Hepatocyte (in vitro differentiated cells): ENCODE measurements at regions not wholly inside any gene's neighbourhood (a gene's known extent, or its start where the extent isn't known, plus 50 kb on each side); places are given as distances from the start of the nearest gene placed in this dataset.

ENCODE experiments used
- DNase-seq: peaks from one replicate; pipeline ENCODE4 v3.0.0-alpha.2; 2016; ENCODE audit warnings: low spot score
- H2AFZ ChIP-seq: fragments of 200-600 bp; sonication (generic); 2 replicates; pipeline ENCODE4 v1.6.0; 2016; ENCODE audit warnings: antibody characterized with exemption, mild to moderate bottlenecking
- H3K27ac ChIP-seq: fragments of 200-600 bp; sonication (generic); 2 replicates; pipeline ENCODE4 v1.5.1; 2016; ENCODE audit warnings: mild to moderate bottlenecking
- H3K27me3 ChIP-seq: fragments of 200-600 bp; sonication (generic); 2 replicates; pipeline ENCODE4 v1.6.1; 2016
- H3K36me3 ChIP-seq: fragments of 200-600 bp; sonication (generic); replicated peaks from 2 replicates; pipeline ENCODE4 v1.5.1; 2016; ENCODE audit warnings: low read depth; ENCODE audit not compliant: insufficient read depth
- H3K4me1 ChIP-seq: fragments of 200-600 bp; sonication (generic); 2 replicates; pipeline ENCODE4 v1.5.1; 2016; ENCODE audit warnings: mild to moderate bottlenecking, moderate library complexity; ENCODE audit not compliant: insufficient read depth
- H3K4me2 ChIP-seq: fragments of 200-600 bp; sonication (generic); 2 replicates; pipeline ENCODE4 v1.6.0; 2016
- H3K4me3 ChIP-seq: fragments of 200-600 bp; sonication (generic); 2 replicates; pipeline ENCODE4 v1.5.1; 2016; ENCODE audit warnings: mild to moderate bottlenecking
- H3K79me2 ChIP-seq: fragments of 200-600 bp; sonication (generic); 2 replicates; pipeline ENCODE4 v1.6.0; 2017; ENCODE audit warnings: mild to moderate bottlenecking
- H3K9me2 ChIP-seq: fragments of 200-600 bp; sonication (generic); replicated peaks from 2 replicates; pipeline ENCODE4 v1.6.0; 2017; ENCODE audit warnings: mild to moderate bottlenecking; ENCODE audit not compliant: insufficient read depth
- H3K9me3 ChIP-seq: fragments of 200-600 bp; sonication (generic); 2 replicates; pipeline ENCODE4 v1.5.1; 2016; ENCODE audit warnings: low read depth, mild to moderate bottlenecking
- H4K20me1 ChIP-seq: fragments of 200-600 bp; sonication (generic); 2 replicates; pipeline ENCODE4 v1.6.0; 2016; ENCODE audit warnings: mild to moderate bottlenecking; ENCODE audit not compliant: insufficient read depth, poor library complexity, severe bottlenecking
- CTCF ChIP-seq: fragments of 200-600 bp; sonication (generic); IDR thresholded peaks from 2 replicates; pipeline ENCODE4 v1.5.1; 2016; ENCODE audit warnings: antibody characterized with exemption, mild to moderate bottlenecking; ENCODE audit not compliant: poor library complexity
- EZH2 ChIP-seq: fragments of 200-600 bp; sonication (generic); IDR thresholded peaks from 2 replicates; pipeline ENCODE4 v1.6.1; 2016; ENCODE audit warnings: antibody characterized with exemption, mild to moderate bottlenecking, borderline replicate concordance
- EZH2phosphoT487 ChIP-seq: fragments of 200-600 bp; sonication (generic); IDR thresholded peaks from one replicate; pipeline ENCODE4 v1.6.1; 2018; ENCODE audit warnings: antibody characterized with exemption, mild to moderate bottlenecking, low read depth, moderate library complexity; ENCODE audit not compliant: unreplicated experiment, severe bottlenecking
- WGBS: methylation state at CpG from one replicate; pipeline ENCODE4 v1.1.6; 2016; ENCODE audit warnings: low lambda C conversion rate; ENCODE audit errors: missing lambda C conversion rate; 5-methylcytosine and 5-hydroxymethylcytosine counted together

GRCh38 chr20:11077226-11077625 lies 403.4 kb upstream of the JAG1 start:
- Histone ChIP-seq H3K4me3 (no peak overlapping the region), H3K9me2 (no peaks in the 10 kb centered on the region), H3K27ac (no peak overlapping the region), H3K36me3 (no peaks in the 10 kb centered on the region), H3K27me3 (no peaks in the 10 kb centered on the region), H2AFZ (no peak overlapping the region), H3K4me2 (no peak overlapping the region), H3K79me2 (no peaks in the 10 kb centered on the region), H3K9me3 (no peaks in the 10 kb centered on the region), H4K20me1 (no peaks in the 10 kb centered on the region), H3K4me1 (no peaks in the 10 kb centered on the region)
- TF ChIP-seq CTCF, result no peak
- TF ChIP-seq EZH2phosphoT487, result no peak
- no peak for TF ChIP-seq EZH2
- DNase-seq, result no peak
- WGBS, result 90% methylated on average over 2 of the region's 2 CpGs

GRCh38 chr20:11080010-11080409 lies 406.2 kb upstream of the JAG1 start:
- Histone ChIP-seq H3K9me3 (no peaks in the 10 kb centered on the region), H3K79me2 (no peaks in the 10 kb centered on the region), H3K27me3 (no peaks in the 10 kb centered on the region), H2AFZ (no peak overlapping the region), H3K4me1 (no peaks in the 10 kb centered on the region), H3K4me2 (no peak overlapping the region), H3K36me3 (no peaks in the 10 kb centered on the region), H4K20me1 (no peaks in the 10 kb centered on the region), H3K27ac (no peak overlapping the region), H3K9me2 (no peaks in the 10 kb centered on the region), H3K4me3 (no peak overlapping the region)
- no peak for DNase-seq
- 96% methylated on average over 3 of the region's 3 CpGs for WGBS
- TF ChIP-seq CTCF (no peak), EZH2phosphoT487 (no peak), EZH2 (no peak)

- Histone ChIP-seq H4K20me1 (no peaks in the 10 kb centered on the region), H3K4me3 (no peak overlapping the region), H3K36me3 (no peaks in the 10 kb centered on the region), H2AFZ (no peak overlapping the region), H3K27me3 (no peaks in the 10 kb centered on the region), H3K79me2 (no peaks in the 10 kb centered on the region), H3K9me3 (no peaks in the 10 kb centered on the region), H3K4me2 (no peak overlapping the region), H3K27ac (no peak overlapping the region), H3K4me1 (no peaks in the 10 kb centered on the region), H3K9me2 (no peaks in the 10 kb centered on the region)
- 92% methylated on average over 8 of the region's 8 CpGs for WGBS
- TF ChIP-seq EZH2phosphoT487, result no peak
- TF ChIP-seq EZH2, result no peak
- no peak for TF ChIP-seq CTCF
- no peak for DNase-seq
Observed at GRCh38 chr20:11080781-11081377, 407.1 kb upstream of the JAG1 start.
